Sigmoid colon (tissue), 6 donors: ENCODE measurements at regions not wholly inside any gene's neighbourhood (a gene's known extent, or its start where the extent isn't known, plus 50 kb on each side); places are given as distances from the start of the nearest gene placed in this dataset.
"Not testable (repeated sequence)": the region's sequence is repeated elsewhere in the genome, so short reads cannot be mapped to it uniquely, and the experiment has no call there.

ENCODE experiments used
- DNase-seq: peaks from one replicate; pipeline ENCODE4 v3.0.0-alpha.2; 2019
- H3K27ac ChIP-seq, 4 donors: fragments of 200-600 bp; sonication (generic); one replicate each; pipeline ENCODE4 v1.5.1; 2016 to 2019; ENCODE audit warnings: mild to moderate bottlenecking in 1 of 4
- H3K27me3 ChIP-seq, 3 donors: fragments of 200-600 bp; sonication (generic); one replicate each; pipeline ENCODE4 v1.5.1; 2019; ENCODE audit warnings: mild to moderate bottlenecking in 1 of 3
- H3K36me3 ChIP-seq, 4 donors: fragments of 200-600 bp; sonication (generic); one replicate each; pipeline ENCODE4 v1.5.1; 2016 to 2019
- H3K4me1 ChIP-seq, 4 donors: fragments of 200-600 bp; sonication (generic); one replicate each; pipeline ENCODE4 v1.5.1; 2017 to 2019
- H3K4me3 ChIP-seq, 4 donors: fragments of 200-600 bp; sonication (generic); one replicate each; pipeline ENCODE4 v1.5.1; 2017 to 2019; ENCODE audit warnings: mild to moderate bottlenecking in 2 of 4, moderate library complexity in 1 of 4
- H3K9me3 ChIP-seq, 4 donors: fragments of 200-600 bp in 3 of 4; sonication (generic) in 3 of 4; one replicate each; pipeline versions ENCODE4 v1.5.1 to v1.6.1; 2013 to 2019
- EP300 ChIP-seq, 4 donors: sonication (generic); formaldehyde crosslinking; IDR thresholded peaks; one replicate each; pipeline ENCODE4 v1.6.1; 2017; ENCODE audit warnings: antibody characterized with exemption in 4 of 4
- POLR2A ChIP-seq, 2 donors: fragments of 450-650 bp; IDR thresholded peaks; one replicate each; pipeline ENCODE4 v1.6.1; 2016; ENCODE audit warnings: antibody characterized with exemption in 2 of 2, mild to moderate bottlenecking in 2 of 2, moderate library complexity in 2 of 2
- POLR2AphosphoS5 ChIP-seq, 4 donors: sonication (generic); formaldehyde crosslinking; IDR thresholded peaks; one replicate each; pipeline ENCODE4 v1.6.1; 2017; ENCODE audit warnings: antibody characterized with exemption in 4 of 4
- WGBS, 2 donors: extraction: QIAGEN DNeasy Blood & Tissue Kit; methylation state at CpG; one replicate each; pipeline ENCODE4 v1.1.7; 2013; 5-methylcytosine and 5-hydroxymethylcytosine counted together
- intact Hi-C: fragments of 100-400 bp; cut with DNase I; formaldehyde crosslinking; loops from one replicate; pipeline ENCODE4 v1.15.1; 2023
- TF ChIP-seq, protein P1 (sequence below), 4 experiments: fragments of 450-650 bp in 3 of 4; fragments of 200-600 bp in 1 of 4; IDR thresholded peaks; one replicate each; pipeline ENCODE4 v1.5.1; 2016 to 2019; ENCODE audit warnings: antibody characterized with exemption in 4 of 4, mild to moderate bottlenecking in 3 of 4, moderate library complexity in 2 of 4
- donor health status: healthy with polysubstance abuse.
- donor health status: healthy.

DNA sequence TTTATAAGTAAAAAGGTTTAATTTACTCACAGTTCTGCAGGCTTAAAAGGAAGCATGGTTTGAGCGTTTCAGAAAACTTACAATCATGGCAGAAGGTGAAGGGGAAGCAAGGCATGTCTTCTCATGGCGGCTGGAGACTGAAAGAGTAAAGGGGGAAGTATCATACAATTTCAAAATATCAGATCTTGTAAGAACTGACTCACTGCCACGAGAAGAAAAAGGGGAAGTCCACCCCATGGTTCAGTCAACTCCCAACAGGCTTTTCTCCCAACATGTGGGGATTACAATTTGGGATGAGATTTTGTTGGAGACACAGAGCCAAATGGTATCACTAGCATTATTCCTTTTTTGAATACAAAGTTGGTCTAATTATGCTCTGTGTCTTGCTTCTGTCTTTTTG lies 627.9 kb upstream of the ST8SIA4 start:
- Histone ChIP-seq H3K27me3 (no peaks in the 10 kb centered on the region), H3K4me3 (no peak overlapping the region), H3K9me3 (no peaks in the 10 kb centered on the region), H3K4me1 (no peaks in the 10 kb centered on the region), H3K27ac (no peak overlapping the region), H3K36me3 (no peaks in the 10 kb centered on the region)
- no peak for TF ChIP-seq POLR2AphosphoS5 (IDR thresholded peaks at IDR 0.05)
- no peak for TF ChIP-seq POLR2A (IDR thresholded peaks at IDR 0.05)
- no peak for TF ChIP-seq EP300 (IDR thresholded peaks at IDR 0.05)
- TF ChIP-seq, protein P1, sequence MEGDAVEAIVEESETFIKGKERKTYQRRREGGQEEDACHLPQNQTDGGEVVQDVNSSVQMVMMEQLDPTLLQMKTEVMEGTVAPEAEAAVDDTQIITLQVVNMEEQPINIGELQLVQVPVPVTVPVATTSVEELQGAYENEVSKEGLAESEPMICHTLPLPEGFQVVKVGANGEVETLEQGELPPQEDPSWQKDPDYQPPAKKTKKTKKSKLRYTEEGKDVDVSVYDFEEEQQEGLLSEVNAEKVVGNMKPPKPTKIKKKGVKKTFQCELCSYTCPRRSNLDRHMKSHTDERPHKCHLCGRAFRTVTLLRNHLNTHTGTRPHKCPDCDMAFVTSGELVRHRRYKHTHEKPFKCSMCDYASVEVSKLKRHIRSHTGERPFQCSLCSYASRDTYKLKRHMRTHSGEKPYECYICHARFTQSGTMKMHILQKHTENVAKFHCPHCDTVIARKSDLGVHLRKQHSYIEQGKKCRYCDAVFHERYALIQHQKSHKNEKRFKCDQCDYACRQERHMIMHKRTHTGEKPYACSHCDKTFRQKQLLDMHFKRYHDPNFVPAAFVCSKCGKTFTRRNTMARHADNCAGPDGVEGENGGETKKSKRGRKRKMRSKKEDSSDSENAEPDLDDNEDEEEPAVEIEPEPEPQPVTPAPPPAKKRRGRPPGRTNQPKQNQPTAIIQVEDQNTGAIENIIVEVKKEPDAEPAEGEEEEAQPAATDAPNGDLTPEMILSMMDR (IDR thresholded peaks at IDR 0.05) = no peak
- DNase-seq = no peak
- WGBS, 2 donors = 50 to 58% methylated on average over 3 of the region's 3 CpGs
- intact Hi-C loops = no loop called here

DNA sequence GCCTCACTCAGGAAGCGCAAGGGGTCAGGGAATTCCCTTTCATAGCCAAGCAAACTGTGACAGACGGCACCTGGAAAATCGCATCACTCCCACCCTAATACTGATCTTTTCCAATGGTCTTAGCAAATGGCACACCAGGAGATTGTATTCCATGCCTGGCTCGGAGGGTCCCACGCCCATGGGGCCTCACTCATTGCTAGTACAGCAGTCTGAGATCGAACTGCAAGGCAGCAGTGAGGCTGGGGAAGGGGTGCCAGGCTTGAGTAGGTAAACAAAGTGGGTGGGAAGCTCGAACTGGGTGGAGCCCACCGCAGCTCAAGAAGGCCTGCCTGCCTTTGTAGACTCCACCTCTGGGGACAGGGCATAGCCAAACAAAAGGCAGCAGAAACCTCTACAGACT lies 626.0 kb upstream of the ST8SIA4 start:
- H3K27me3 ChIP-seq, DNase-seq, intact Hi-C loops: not testable (repeated sequence)

DNA sequence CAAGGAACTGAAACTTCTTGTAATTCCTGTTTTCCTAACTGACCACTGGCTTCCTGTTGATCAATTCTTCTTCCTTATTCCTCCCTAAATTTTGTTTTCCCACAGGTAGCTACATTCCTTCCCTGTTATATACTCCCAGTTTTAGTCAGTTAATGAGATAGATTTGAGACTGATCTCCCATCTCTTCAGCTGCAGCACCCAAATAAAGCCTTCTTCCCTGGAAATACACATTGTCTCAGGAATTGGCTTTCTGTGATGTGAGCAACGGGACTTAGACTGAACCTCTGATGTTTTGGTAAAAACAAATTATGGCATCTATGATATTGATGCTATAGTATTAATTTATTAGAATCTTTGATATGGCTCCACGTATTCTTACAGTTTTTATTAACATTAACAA lies 617.3 kb upstream of the ST8SIA4 start:
- H3K36me3 ChIP-seq = no peaks in the 10 kb centered on the region
- no peaks in the 10 kb centered on the region for H3K4me1 ChIP-seq
- no peaks in the 10 kb centered on the region for H3K27me3 ChIP-seq
- no peak overlapping the region for H3K4me3 ChIP-seq
- TF ChIP-seq, protein P1 (IDR thresholded peaks at IDR 0.05) = no peak
- TF ChIP-seq POLR2AphosphoS5 (IDR thresholded peaks at IDR 0.05) = no peak
- no peak for TF ChIP-seq POLR2A (IDR thresholded peaks at IDR 0.05)
- no peak for TF ChIP-seq EP300 (IDR thresholded peaks at IDR 0.05)
- intact Hi-C loops = no loop called here
- DNase-seq = no peak
- no peaks in the 10 kb centered on the region for H3K9me3 ChIP-seq
- 76 to 85% methylated on average over 2 of the region's 2 CpGs for WGBS, 2 donors
- no peak overlapping the region for H3K27ac ChIP-seq

More for the DNA sequence above, 626.0 kb upstream of the ST8SIA4 start:
- not testable (repeated sequence) for H3K27ac ChIP-seq, H3K4me3 ChIP-seq, H3K4me1 ChIP-seq, H3K9me3 ChIP-seq, H3K36me3 ChIP-seq
- WGBS, 2 donors = 77 to 91% methylated on average over 8 of the region's 8 CpGs

DNA sequence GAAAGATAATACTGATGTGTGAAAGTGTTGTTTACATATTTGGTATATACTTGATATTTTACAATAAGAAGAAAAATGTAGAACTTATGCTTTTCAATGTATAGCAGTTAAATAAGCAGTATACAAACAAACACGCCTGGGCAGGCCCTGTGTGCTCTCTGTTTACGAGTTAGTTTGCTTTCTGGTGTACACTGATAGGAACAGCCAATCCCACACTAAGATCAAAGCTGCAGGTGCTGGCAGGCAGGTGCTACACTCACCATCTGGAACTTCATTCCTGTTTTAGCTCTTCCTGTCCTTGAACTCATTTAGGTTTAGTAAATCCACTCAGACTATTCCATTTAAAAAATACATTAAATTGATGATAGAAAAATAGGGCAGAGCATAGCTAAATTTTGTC lies 614.7 kb upstream of the ST8SIA4 start:
- 35 to 73% methylated on average over 2 of the region's 2 CpGs for WGBS, 2 donors
- H3K9me3 ChIP-seq = no peaks in the 10 kb centered on the region
- no peak for TF ChIP-seq EP300 (IDR thresholded peaks at IDR 0.05)
- TF ChIP-seq, protein P1 (IDR thresholded peaks at IDR 0.05) = no peak
- TF ChIP-seq POLR2AphosphoS5 (IDR thresholded peaks at IDR 0.05) = no peak
- TF ChIP-seq POLR2A (IDR thresholded peaks at IDR 0.05) = no peak
- H3K4me1 ChIP-seq = no peaks in the 10 kb centered on the region
- intact Hi-C loops = no loop called here
- no peaks in the 10 kb centered on the region for H3K27me3 ChIP-seq
- no peak overlapping the region for H3K4me3 ChIP-seq
- no peak for DNase-seq
- H3K36me3 ChIP-seq = no peaks in the 10 kb centered on the region
- H3K27ac ChIP-seq = no peak overlapping the region

DNA sequence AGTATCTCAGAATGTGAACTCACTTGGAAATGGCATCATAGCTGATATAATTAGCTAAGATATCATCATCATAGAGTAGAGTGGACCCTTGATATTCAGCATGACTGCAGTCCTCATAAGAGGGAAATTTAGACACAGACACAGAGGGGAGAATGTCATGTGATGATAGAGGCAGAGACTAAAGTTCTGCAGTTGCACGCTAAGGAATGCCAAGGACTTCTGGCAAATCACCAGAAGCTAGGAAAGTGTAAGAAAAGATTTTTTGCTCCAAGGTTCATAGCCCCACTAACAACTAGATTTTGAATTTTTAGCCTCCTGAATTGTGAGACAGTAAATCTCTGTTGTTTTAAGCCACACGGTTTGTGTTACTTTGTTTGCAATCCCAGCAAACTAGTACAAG lies 612.6 kb upstream of the ST8SIA4 start:
- 79 to 83% methylated on average over 2 of the region's 2 CpGs for WGBS, 2 donors
- Histone ChIP-seq H3K36me3 (no peaks in the 10 kb centered on the region), H3K27ac (no peak overlapping the region), H3K4me1 (no peaks in the 10 kb centered on the region), H3K27me3 (no peaks in the 10 kb centered on the region), H3K4me3 (no peak overlapping the region), H3K9me3 (no peaks in the 10 kb centered on the region)
- no peak for TF ChIP-seq EP300 (IDR thresholded peaks at IDR 0.05)
- no peak for TF ChIP-seq POLR2AphosphoS5 (IDR thresholded peaks at IDR 0.05)
- TF ChIP-seq, protein P1 (IDR thresholded peaks at IDR 0.05) = no peak
- TF ChIP-seq POLR2A (IDR thresholded peaks at IDR 0.05) = no peak
- DNase-seq = no peak
- intact Hi-C loops = no loop called here
